ENCODE measurements at regions not wholly inside any gene's neighbourhood (a gene's known extent, or its start where the extent isn't known, plus 50 kb on each side); places are given as distances from the start of the nearest gene placed in this dataset.

GRCh38 chr2:6336752-6337471 lies 528.8 kb downstream of the CMPK2 start:
- no peaks in the 10 kb centered on the region for H3K36me3 Mint-ChIP-seq (ENCODE audit: insufficient read depth)
- H3K27ac Mint-ChIP-seq (ENCODE audit: low read depth) = no peak overlapping the region
- DNase-seq (ENCODE audit: low spot score in 2 of 2) (no peak), ATAC-seq (replicated peaks; ENCODE audit: extremely low read depth, poor library complexity, severe bottlenecking) (no peak)
- no peaks in the 10 kb centered on the region for H3K4me1 Mint-ChIP-seq
- H3K9me3 Mint-ChIP-seq = no peaks in the 10 kb centered on the region
- no peaks in the 10 kb centered on the region for H3K27me3 Mint-ChIP-seq
- no peak overlapping the region for H3K4me3 Mint-ChIP-seq

GRCh38 chr2:6337472-6337820 lies 528.3 kb downstream of the CMPK2 start:
- Mint-ChIP-seq H3K27ac (ENCODE audit: low read depth) (no peak overlapping the region), H3K4me3 (no peak overlapping the region), H3K4me1 (no peaks in the 10 kb centered on the region), H3K9me3 (no peaks in the 10 kb centered on the region), H3K36me3 (ENCODE audit: insufficient read depth) (no peaks in the 10 kb centered on the region), H3K27me3 (no peaks in the 10 kb centered on the region)
- no peak for DNase-seq (ENCODE audit: low spot score in 2 of 2)
- ATAC-seq (replicated peaks; ENCODE audit: extremely low read depth, poor library complexity, severe bottlenecking) = no peak

- Mint-ChIP-seq H3K27me3 (no peaks in the 10 kb centered on the region), H3K4me3 (no peak overlapping the region), H3K9me3 (peaks cover 14% of the 10 kb centered on the region), H3K4me1 (no peaks in the 10 kb centered on the region), H3K27ac (ENCODE audit: low read depth) (no peak overlapping the region), H3K36me3 (ENCODE audit: insufficient read depth) (peaks cover 2% of the 10 kb centered on the region)
- ATAC-seq (replicated peaks; ENCODE audit: extremely low read depth, poor library complexity, severe bottlenecking) (no peak), DNase-seq (ENCODE audit: low spot score in 2 of 2) (no peak)
Measured at GRCh38 chr2:6341588-6342129, 524.0 kb downstream of the CMPK2 start.

GRCh38 chr2:6342273-6342920 lies 523.3 kb downstream of the CMPK2 start:
- no peak for ATAC-seq (replicated peaks; ENCODE audit: extremely low read depth, poor library complexity, severe bottlenecking)
- no peaks in the 10 kb centered on the region for H3K4me1 Mint-ChIP-seq
- DNase-seq (ENCODE audit: low spot score in 2 of 2) = no peak
- no peak overlapping the region for H3K4me3 Mint-ChIP-seq
- no peak overlapping the region for H3K27ac Mint-ChIP-seq (ENCODE audit: low read depth)
- H3K9me3 Mint-ChIP-seq = peaks cover 14% of the 10 kb centered on the region
- no peaks in the 10 kb centered on the region for H3K27me3 Mint-ChIP-seq
- H3K36me3 Mint-ChIP-seq (ENCODE audit: insufficient read depth) = peaks cover 2% of the 10 kb centered on the region

- Mint-ChIP-seq H3K9me3 (peaks cover 14% of the 10 kb centered on the region), H3K27me3 (no peaks in the 10 kb centered on the region), H3K27ac (ENCODE audit: low read depth) (no peak overlapping the region), H3K4me1 (no peaks in the 10 kb centered on the region), H3K36me3 (ENCODE audit: insufficient read depth) (peaks cover 2% of the 10 kb centered on the region), H3K4me3 (no peak overlapping the region)
- ATAC-seq (replicated peaks; ENCODE audit: extremely low read depth, poor library complexity, severe bottlenecking) = no peak
- no peak for DNase-seq (ENCODE audit: low spot score in 2 of 2)
Measured at GRCh38 chr2:6343076-6343475, 522.6 kb downstream of the CMPK2 start.

- ATAC-seq (replicated peaks; ENCODE audit: extremely low read depth, poor library complexity, severe bottlenecking) (no peak), DNase-seq (ENCODE audit: low spot score in 2 of 2) (no peak)
- Mint-ChIP-seq H3K9me3 (peaks cover 3% of the 10 kb centered on the region), H3K27me3 (no peaks in the 10 kb centered on the region), H3K27ac (ENCODE audit: low read depth) (no peak overlapping the region), H3K36me3 (ENCODE audit: insufficient read depth) (no peaks in the 10 kb centered on the region), H3K4me1 (no peaks in the 10 kb centered on the region), H3K4me3 (no peak overlapping the region)
Measured at GRCh38 chr2:6352247-6352646, 513.5 kb downstream of the CMPK2 start.

- Mint-ChIP-seq H3K9me3 (peaks cover 9% of the 10 kb centered on the region), H3K27ac (ENCODE audit: low read depth) (no peak overlapping the region), H3K4me3 (no peak overlapping the region), H3K27me3 (no peaks in the 10 kb centered on the region), H3K36me3 (ENCODE audit: insufficient read depth) (no peaks in the 10 kb centered on the region), H3K4me1 (no peaks in the 10 kb centered on the region)
- DNase-seq (ENCODE audit: low spot score in 2 of 2) (no peak), ATAC-seq (replicated peaks; ENCODE audit: extremely low read depth, poor library complexity, severe bottlenecking) (no peak)
Measured at GRCh38 chr2:6352906-6353515, 512.7 kb downstream of the CMPK2 start.

GRCh38 chr2:6353669-6354068 lies 512.0 kb downstream of the CMPK2 start:
- Mint-ChIP-seq H3K4me1 (no peaks in the 10 kb centered on the region), H3K27me3 (no peaks in the 10 kb centered on the region), H3K36me3 (ENCODE audit: insufficient read depth) (no peaks in the 10 kb centered on the region), H3K4me3 (no peak overlapping the region), H3K9me3 (peaks cover 9% of the 10 kb centered on the region), H3K27ac (ENCODE audit: low read depth) (no peak overlapping the region)
- ATAC-seq (replicated peaks; ENCODE audit: extremely low read depth, poor library complexity, severe bottlenecking) (no peak), DNase-seq (ENCODE audit: low spot score in 2 of 2) (no peak)

GRCh38 chr2:6354546-6354945 lies 511.2 kb downstream of the CMPK2 start:
- no peaks in the 10 kb centered on the region for H3K27me3 Mint-ChIP-seq
- DNase-seq (ENCODE audit: low spot score in 2 of 2) = no peak
- no peaks in the 10 kb centered on the region for H3K36me3 Mint-ChIP-seq (ENCODE audit: insufficient read depth)
- peaks cover 9% of the 10 kb centered on the region for H3K9me3 Mint-ChIP-seq
- H3K27ac Mint-ChIP-seq (ENCODE audit: low read depth) = no peak overlapping the region
- no peaks in the 10 kb centered on the region for H3K4me1 Mint-ChIP-seq
- H3K4me3 Mint-ChIP-seq = no peak overlapping the region
- no peak for ATAC-seq (replicated peaks; ENCODE audit: extremely low read depth, poor library complexity, severe bottlenecking)

- Mint-ChIP-seq H3K27ac (ENCODE audit: low read depth) (no peak overlapping the region), H3K27me3 (no peaks in the 10 kb centered on the region), H3K4me1 (no peaks in the 10 kb centered on the region), H3K9me3 (peaks cover 9% of the 10 kb centered on the region), H3K4me3 (no peak overlapping the region), H3K36me3 (ENCODE audit: insufficient read depth) (no peaks in the 10 kb centered on the region)
- no peak for ATAC-seq (replicated peaks; ENCODE audit: extremely low read depth, poor library complexity, severe bottlenecking)
- DNase-seq (ENCODE audit: low spot score in 2 of 2) = no peak
Measured at GRCh38 chr2:6355886-6356761, 509.6 kb downstream of the CMPK2 start.

- no peaks in the 10 kb centered on the region for H3K36me3 Mint-ChIP-seq (ENCODE audit: insufficient read depth)
- DNase-seq (ENCODE audit: low spot score in 2 of 2) (no peak), ATAC-seq (replicated peaks; ENCODE audit: extremely low read depth, poor library complexity, severe bottlenecking) (no peak)
- no peaks in the 10 kb centered on the region for H3K27me3 Mint-ChIP-seq
- peaks cover 15% of the 10 kb centered on the region for H3K9me3 Mint-ChIP-seq
- H3K27ac Mint-ChIP-seq (ENCODE audit: low read depth) = no peak overlapping the region
- no peaks in the 10 kb centered on the region for H3K4me1 Mint-ChIP-seq
- no peak overlapping the region for H3K4me3 Mint-ChIP-seq
Measured at GRCh38 chr2:6358546-6358945, 507.2 kb downstream of the CMPK2 start.

- no peaks in the 10 kb centered on the region for H3K36me3 Mint-ChIP-seq (ENCODE audit: insufficient read depth)
- no peaks in the 10 kb centered on the region for H3K27me3 Mint-ChIP-seq
- DNase-seq (ENCODE audit: low spot score in 2 of 2) (no peak), ATAC-seq (replicated peaks; ENCODE audit: extremely low read depth, poor library complexity, severe bottlenecking) (no peak)
- H3K9me3 Mint-ChIP-seq = peaks cover 15% of the 10 kb centered on the region
- no peaks in the 10 kb centered on the region for H3K4me1 Mint-ChIP-seq
- no peak overlapping the region for H3K27ac Mint-ChIP-seq (ENCODE audit: low read depth)
- no peak overlapping the region for H3K4me3 Mint-ChIP-seq
Measured at GRCh38 chr2:6358985-6359384, 506.7 kb downstream of the CMPK2 start.

All from central memory CD8-positive, alpha-beta T cell (primary cell).